IMR-90 (cell line): ENCODE measurements at regions not wholly inside any gene's neighbourhood (a gene's known extent, or its start where the extent isn't known, plus 50 kb on each side); places are given as distances from the start of the nearest gene placed in this dataset.

ENCODE experiments used
- ATAC-seq: fragments of 200-7000 bp; cut with Tn5 transposase; 2 replicates; pipeline ENCODE4 v1.9.1; 2020; ENCODE audit warnings: low read depth, mild to moderate bottlenecking, moderate library complexity
- BruUV-seq: library from RNA; stranded (reverse); fragments of 400-500 nt; replicated peaks from 2 replicates; lab custom pipeline; 2021; lab: Mats Ljungman, UMichigan
- CTCF ChIA-PET: fragments of 300-600 bp; formaldehyde crosslinking; extraction: SDS; loops from one replicate; lab custom pipeline; 2021; ENCODE audit warnings: antibody characterized with exemption; lab: Yijun Ruan, JAX
- POLR2A ChIA-PET: fragments of 300-600 bp; sonication (Branson Sonifier 250); formaldehyde crosslinking; loops from one replicate; lab custom pipeline; 2022; ENCODE audit warnings: antibody characterized with exemption; ENCODE audit not compliant: unreplicated experiment; lab: Charles Lee
- DNase-seq: peaks from one replicate; pipeline ENCODE4 v3.0.0; 2013
- H2AFZ ChIP-seq: replicated peaks from 2 replicates; pipeline ENCODE3; 2013; ENCODE audit warnings: low read length, mild to moderate bottlenecking; ENCODE audit not compliant: poor library complexity
- H2AK5ac ChIP-seq: 2 replicates; pipeline ENCODE4 v1.6.1; 2013; ENCODE audit warnings: low read depth, low read length, inconsistent platforms
- H2AK9ac ChIP-seq: replicated peaks from 2 replicates; pipeline ENCODE3; 2013; ENCODE audit warnings: mild to moderate bottlenecking, low read depth, low read length, moderate library complexity; ENCODE audit not compliant: poor library complexity
- H2BK120ac ChIP-seq: 2 replicates; pipeline ENCODE4 v1.6.1; 2013; ENCODE audit warnings: low read depth, low read length, inconsistent platforms
- H2BK15ac ChIP-seq: 3 replicates; pipeline ENCODE4 v1.6.1; 2013; ENCODE audit warnings: low read depth, low read length, inconsistent platforms
- H2BK20ac ChIP-seq: 2 replicates; pipeline ENCODE4 v1.6.1; 2013; ENCODE audit warnings: low read depth, mild to moderate bottlenecking, inconsistent platforms, low read length, moderate library complexity
- H2BK5ac ChIP-seq: 2 replicates; pipeline ENCODE4 v1.6.1; 2013; ENCODE audit warnings: mild to moderate bottlenecking, low read depth, low read length, inconsistent platforms; ENCODE audit not compliant: poor library complexity, severe bottlenecking
- H3K14ac ChIP-seq: replicated peaks from 2 replicates; pipeline ENCODE4 v1.6.1; 2013; ENCODE audit warnings: low read depth, low read length, inconsistent platforms
- H3K18ac ChIP-seq: 2 replicates; pipeline ENCODE4 v1.6.1; 2013; ENCODE audit warnings: low read depth, low read length, control low read depth
- H3K23ac ChIP-seq: 2 replicates; pipeline ENCODE4 v1.6.1; 2013; ENCODE audit warnings: low read depth, low read length, inconsistent platforms
- H3K27ac ChIP-seq: 2 replicates; pipeline ENCODE4 v1.5.1; 2013; ENCODE audit warnings: mild to moderate bottlenecking, control low read depth, low read length; ENCODE audit not compliant: insufficient read depth
- H3K27me3 ChIP-seq: 2 replicates; pipeline ENCODE4 v1.6.1; 2013; ENCODE audit warnings: low read length; ENCODE audit not compliant: control insufficient read depth, insufficient read depth
- H3K36me3 ChIP-seq: 2 replicates; pipeline ENCODE4 v1.6.1; 2013; ENCODE audit warnings: low read length, mixed read lengths; ENCODE audit not compliant: control insufficient read depth, insufficient read depth
- H3K4ac ChIP-seq: 2 replicates; pipeline ENCODE4 v1.6.1; 2013; ENCODE audit warnings: low read depth, low read length, inconsistent platforms
- H3K4me1 ChIP-seq: 2 replicates; pipeline ENCODE4 v1.6.1; 2013; ENCODE audit warnings: low read length, mixed read lengths; ENCODE audit not compliant: control insufficient read depth, insufficient read depth
- H3K4me2 ChIP-seq: 2 replicates; pipeline ENCODE4 v1.6.1; 2013; ENCODE audit warnings: low read depth, mild to moderate bottlenecking, control low read depth, low read length, moderate library complexity
- H3K4me3 ChIP-seq: 2 replicates; pipeline ENCODE4 v1.5.1; 2013; ENCODE audit warnings: low read depth, mild to moderate bottlenecking, control low read depth, low read length, moderate library complexity; ENCODE audit not compliant: insufficient read depth
- H3K56ac ChIP-seq: 2 replicates; pipeline ENCODE4 v1.6.1; 2013; ENCODE audit warnings: low read length, inconsistent platforms; ENCODE audit not compliant: insufficient read depth; ENCODE audit errors: extremely low read depth
- H3K79me1 ChIP-seq, 2 experiments: 2 replicates each; pipeline ENCODE4 v1.6.1; 2013; ENCODE audit warnings: low read length in 2 of 2, inconsistent platforms in 1 of 2, low read depth in 1 of 2
- H3K9ac ChIP-seq: 2 replicates; pipeline ENCODE4 v1.6.1; 2013; ENCODE audit warnings: low read depth, low read length, control low read depth
- H3K9me1 ChIP-seq: 2 replicates; pipeline ENCODE4 v1.6.1; 2013; ENCODE audit warnings: low read length, inconsistent platforms; ENCODE audit not compliant: insufficient read depth
- H3K9me3 ChIP-seq: 2 replicates; pipeline ENCODE4 v1.6.1; 2013; ENCODE audit warnings: low read length; ENCODE audit not compliant: control insufficient read depth, insufficient read depth
- H4K20me1 ChIP-seq: 2 replicates; pipeline ENCODE4 v1.6.1; 2013; ENCODE audit warnings: low read length, inconsistent platforms; ENCODE audit not compliant: insufficient read depth
- H4K5ac ChIP-seq: 2 replicates; pipeline ENCODE4 v1.6.1; 2013; ENCODE audit warnings: mild to moderate bottlenecking, low read depth, low read length, control low read depth
- H4K8ac ChIP-seq, 2 experiments: 2 replicates each; pipeline ENCODE4 v1.6.1; 2013; ENCODE audit warnings: low read depth in 2 of 2, low read length in 2 of 2, control low read depth in 1 of 2, inconsistent platforms in 1 of 2
- H4K91ac ChIP-seq: 2 replicates; pipeline ENCODE4 v1.6.1; 2013; ENCODE audit warnings: low read depth, low read length, inconsistent platforms; ENCODE audit not compliant: insufficient read depth
- CEBPB ChIP-seq: IDR thresholded peaks from 2 replicates; pipeline ENCODE4 v1.6.1; 2012; ENCODE audit warnings: low read depth, low read length, improper control_type of control experiment
- NFE2L2 ChIP-seq: fragments of 150-350 bp; IDR thresholded peaks from 2 replicates; pipeline ENCODE4 v1.6.1; 2016; ENCODE audit warnings: low read depth, mild to moderate bottlenecking, low read length
- RFX5 ChIP-seq: IDR thresholded peaks from 2 replicates; pipeline ENCODE4 v1.8.0; 2012; ENCODE audit warnings: low read depth, mild to moderate bottlenecking, low read length, moderate library complexity
- SMC3 ChIP-seq: fragments of 150-350 bp; IDR thresholded peaks from 2 replicates; pipeline ENCODE4 v1.6.1; 2016; ENCODE audit warnings: low read depth, mild to moderate bottlenecking, antibody characterized with exemption, low read length, moderate library complexity
- WGBS, 2 experiments: methylation state at CpG; one replicate each; pipeline versions ENCODE4 v1.1.5 to v1.1.7; 2013; ENCODE audit warnings: missing lambda C conversion rate in 2 of 2; ENCODE audit not compliant: insufficient read length in 1 of 2; ENCODE audit errors: extremely low coverage in 2 of 2; 5-methylcytosine and 5-hydroxymethylcytosine counted together
- dilution Hi-C: fragments of 300-500 bp; cut with HindIII; formaldehyde crosslinking; loops from one replicate; pipeline ENCODE4 v1.14.3; 2018; ENCODE audit warnings: low sequenced_read_pairs; ENCODE audit not compliant: unreplicated experiment
- in situ Hi-C: fragments of 300-500 bp; cut with MboI; formaldehyde crosslinking; loops from 3 replicates; pipeline ENCODE4 v1.14.3; 2019; ENCODE audit warnings: low sequenced_read_pairs, inconsistent platforms, mixed read lengths
- intact Hi-C: fragments of 100-400 bp; cut with micrococcal nuclease; formaldehyde crosslinking; loops from 2 replicates; pipeline ENCODE4 v1.10.0; 2022

- ChIA-PET POLR2A (no interaction called here), CTCF (no interaction called here)
- Histone ChIP-seq H3K4ac (no peak overlapping the region), H4K5ac (no peak overlapping the region), H3K36me3 (no peaks in the 10 kb centered on the region), H3K4me2 (no peak overlapping the region), H2AFZ (no peak overlapping the region), H3K27ac (no peak overlapping the region), H4K8ac (no peak overlapping the region), H3K14ac (no peak overlapping the region), H2BK15ac (no peak overlapping the region), H3K56ac (no peak overlapping the region), H3K9me1 (no peaks in the 10 kb centered on the region), H3K9ac (no peak overlapping the region), H3K23ac (no peak overlapping the region), H4K20me1 (no peaks in the 10 kb centered on the region), H2AK5ac (no peak overlapping the region), H3K27me3 (no peaks in the 10 kb centered on the region), H2BK20ac (no peak overlapping the region), H3K4me3 (no peak overlapping the region), H2BK5ac (no peak overlapping the region), H4K91ac (no peak overlapping the region), H3K9me3 (no peaks in the 10 kb centered on the region), H3K79me1 (no peaks in the 10 kb centered on the region), H2BK120ac (no peak overlapping the region), H3K4me1 (no peaks in the 10 kb centered on the region), H2AK9ac (no peak overlapping the region), H3K18ac (no peak overlapping the region)
- dilution Hi-C loops (no loop called here), intact Hi-C loops (loop anchor here (2.0 kb wide), 1 partner anchor 43 kb away; no protein-coding TSS in a partner anchor), in situ Hi-C loops (no loop called here)
- ATAC-seq (no peak), DNase-seq (no peak)
- TF ChIP-seq SMC3 (no peak), NFE2L2 (no peak), RFX5 (no peak), CEBPB (no peak)
- 40% methylated on average over 1 of the region's 8 CpGs; no CpG with 5 or more reads in 1 of the 2 experiments for WGBS, 2 experiments
- BruUV-seq, result no TSS peak
Measured at GRCh38 chr7:124679586-124680225, 85.9 kb downstream of the GPR37 start.
